HCT116 (cell line): ENCODE measurements at regions not wholly inside any gene's neighbourhood (a gene's known extent, or its start where the extent isn't known, plus 50 kb on each side); places are given as distances from the start of the nearest gene placed in this dataset.

Experiments
- ATAC-seq: fragments of 200-7000 bp; cut with Tn5 transposase; 2 replicates; pipeline ENCODE4 v1.9.1; 2020; ENCODE audit warnings: mild to moderate bottlenecking, moderate library complexity
- BruUV-seq: library from RNA; stranded (reverse); fragments of 400-500 nt; replicated peaks from 2 replicates; lab custom pipeline; 2021; lab: Mats Ljungman, UMichigan
- CTCF ChIA-PET: fragments of 300-600 bp; sonication (Branson Sonifier 250); formaldehyde crosslinking; loops from one replicate; lab custom pipeline; 2021; ENCODE audit warnings: antibody characterized with exemption; lab: Charles Lee
- POLR2A ChIA-PET: fragments of 300-600, 350-600 bp; sonication (Branson Sonifier 250); formaldehyde crosslinking; loops from one replicate; lab custom pipeline; 2021; ENCODE audit warnings: antibody characterized with exemption; lab: Charles Lee
- RAD21 ChIA-PET, 2 experiments: fragments of 300-600 bp; sonication (Branson Sonifier 250); formaldehyde crosslinking; loops; one replicate each; lab custom pipeline; 2023; ENCODE audit warnings: low total read pairs in 2 of 2; ENCODE audit not compliant: uncharacterized antibody in 2 of 2, unreplicated experiment in 2 of 2, low non-redundant PET in 1 of 2; lab: Charles Lee
- DNase-seq: peaks from one replicate; pipeline ENCODE4 v3.0.0-alpha.2; 2010; ENCODE audit warnings: low read depth, low spot score
- H2AFZ ChIP-seq: fragments of 200-600 bp; shearing (Covaris generic), sonication (generic); 2 replicates; pipeline ENCODE4 v1.6.1; 2017; ENCODE audit warnings: low read depth, mixed run types, mixed read lengths, antibody characterized with exemption, low read length; ENCODE audit not compliant: poor library complexity, severe bottlenecking
- H3K27ac ChIP-seq: 2 replicates; pipeline ENCODE4 v1.5.1; 2012; ENCODE audit warnings: low read depth, low read length
- H3K27me3 ChIP-seq: fragments of 200-600 bp; sonication (generic); 2 replicates; pipeline ENCODE4 v1.6.1; 2016; ENCODE audit warnings: mixed run types, low read length, mixed read lengths; ENCODE audit not compliant: insufficient read depth
- H3K36me3 ChIP-seq, 2 experiments: fragments of 200-500 bp in 1 of 2; fragments of 200-600 bp in 1 of 2; sonication (Bioruptor generic) in 1 of 2; sonication (generic) in 1 of 2; 2 replicates each; pipeline versions ENCODE4 v1.5.1 to v1.6.1; 2014 to 2016; ENCODE audit warnings: low read length in 2 of 2, inconsistent platforms in 1 of 2, mixed read lengths in 1 of 2, mixed run types in 1 of 2; ENCODE audit not compliant: insufficient read depth in 2 of 2, control insufficient read depth in 1 of 2
- H3K4me1 ChIP-seq, 2 experiments: fragments of 200-600 bp in 1 of 2; sonication (generic) in 1 of 2; 2 replicates each; pipeline versions ENCODE4 v1.5.1 to v1.6.1; 2012 to 2017; ENCODE audit warnings: low read length in 2 of 2, inconsistent platforms in 1 of 2, mild to moderate bottlenecking in 1 of 2, mixed read lengths in 1 of 2, mixed run types in 1 of 2, moderate library complexity in 1 of 2; ENCODE audit not compliant: insufficient read depth in 2 of 2, control insufficient read depth in 1 of 2
- H3K4me2 ChIP-seq: fragments of 200-600 bp; sonication (generic); 2 replicates; pipeline ENCODE4 v1.6.1; 2017; ENCODE audit warnings: mixed run types, low read length, mixed read lengths
- H3K4me3 ChIP-seq, 2 experiments: fragments of 200-600 bp in 1 of 2; sonication (generic) in 1 of 2; replicated peaks in 1 of 2; 2 replicates each; pipeline ENCODE4 v1.5.1; 2011 to 2016; ENCODE audit warnings: low read length in 2 of 2, control low read depth in 1 of 2, low read depth in 1 of 2, mild to moderate bottlenecking in 1 of 2, mixed read lengths in 1 of 2, mixed run types in 1 of 2
- H3K79me2 ChIP-seq: fragments of 200-600 bp; sonication (generic); 2 replicates; pipeline ENCODE4 v1.6.1; 2017; ENCODE audit warnings: mild to moderate bottlenecking, mixed run types, low read length, moderate library complexity, mixed read lengths; ENCODE audit not compliant: insufficient read depth
- H3K9ac ChIP-seq: fragments of 200-600 bp; sonication (generic); 2 replicates; pipeline ENCODE4 v1.6.1; 2016; ENCODE audit warnings: low read length, mixed read lengths
- H3K9me2 ChIP-seq: fragments of 200-600 bp; sonication (generic), shearing (Covaris generic); 2 replicates; pipeline ENCODE4 v1.6.1; 2017; ENCODE audit warnings: mixed run types, mild to moderate bottlenecking, moderate library complexity; ENCODE audit not compliant: insufficient read depth
- H3K9me3 ChIP-seq, 2 experiments: fragments of 200-500 bp in 1 of 2; fragments of 200-600 bp in 1 of 2; sonication (Bioruptor generic) in 1 of 2; sonication (generic) in 1 of 2; 2 replicates each; pipeline ENCODE4 v1.6.1; 2014 to 2017; ENCODE audit warnings: low read length in 2 of 2, mixed read lengths in 2 of 2, inconsistent platforms in 1 of 2, low read depth in 1 of 2, mild to moderate bottlenecking in 1 of 2, mixed run types in 1 of 2, moderate library complexity in 1 of 2; ENCODE audit not compliant: control insufficient read depth in 1 of 2, insufficient read depth in 1 of 2
- H4K20me1 ChIP-seq: fragments of 200-600 bp; sonication (generic), shearing (Covaris generic); 2 replicates; pipeline ENCODE4 v1.6.1; 2017; ENCODE audit warnings: mixed run types, mild to moderate bottlenecking, moderate library complexity; ENCODE audit not compliant: insufficient read depth
- CTCF ChIP-seq, 3 experiments: fragments of 200-600 bp in 1 of 3; sonication (generic) in 1 of 3; IDR thresholded peaks in 2 of 3; conservative IDR thresholded peaks in 1 of 3; 2 replicates each; pipeline ENCODE4 v1.5.1; 2012 to 2017; ENCODE audit warnings: low read depth in 2 of 3, low read length in 2 of 3, antibody characterized with exemption in 1 of 3, borderline replicate concordance in 1 of 3, control low read depth in 1 of 3, mild to moderate bottlenecking in 1 of 3, mixed read lengths in 1 of 3, mixed run types in 1 of 3, moderate library complexity in 1 of 3; ENCODE audit not compliant: insufficient read depth in 1 of 3
- FOSL1 ChIP-seq: IDR thresholded peaks from 2 replicates; pipeline ENCODE4 v1.6.1; 2012; ENCODE audit warnings: low read depth
- TCF7L2 ChIP-seq: IDR thresholded peaks from 2 replicates; pipeline ENCODE4 v1.7.0; 2011; ENCODE audit warnings: borderline replicate concordance, inconsistent platforms; ENCODE audit not compliant: insufficient read depth, insufficient read length; ENCODE audit errors: extremely low read depth
- YY1 ChIP-seq: IDR thresholded peaks from 2 replicates; pipeline ENCODE4 v1.6.1; 2011; ENCODE audit warnings: low read length, low read depth, moderate library complexity, mild to moderate bottlenecking; ENCODE audit not compliant: insufficient replicate concordance; ENCODE audit errors: extremely low read depth
- intact Hi-C: fragments of 100-400 bp; cut with micrococcal nuclease; formaldehyde crosslinking; loops from 2 replicates; pipeline ENCODE4 v1.10.0; 2022

- no peaks in the 10 kb centered on the region for H3K9me3 ChIP-seq
- TF ChIP-seq YY1, result no peak
- TF ChIP-seq TCF7L2, result no peak
- DNase-seq (no peak), ATAC-seq (no peak)
- H3K4me2 ChIP-seq, result no peak overlapping the region
- no peaks in the 10 kb centered on the region for H3K79me2 ChIP-seq
- no peaks in the 10 kb centered on the region for H3K27me3 ChIP-seq
- H3K36me3 ChIP-seq, result no peaks in the 10 kb centered on the region
- H3K9me2 ChIP-seq, result no peaks in the 10 kb centered on the region
- no peaks in the 10 kb centered on the region for H4K20me1 ChIP-seq
- ChIA-PET POLR2A (no interaction called here), CTCF (no interaction called here), RAD21 (no interaction called here)
- intact Hi-C loops, result no loop called here
- H3K9ac ChIP-seq, result no peak overlapping the region
- no peak overlapping the region for H3K4me3 ChIP-seq
- no TSS peak for BruUV-seq
- no peak overlapping the region for H3K27ac ChIP-seq
- no peak overlapping the region for H2AFZ ChIP-seq
- no peaks in the 10 kb centered on the region for H3K4me1 ChIP-seq
Measured at GRCh38 chr7:35512716-35513115, 182.2 kb downstream of the HERPUD2 start.

GRCh38 chr7:35508623-35509400 is 186.1 kb downstream of the HERPUD2 start:
- Histone ChIP-seq H3K4me2 (no peak overlapping the region), H3K4me3 (no peak overlapping the region), H2AFZ (peak overlapping the region; percentile 71), H3K27ac (no peak overlapping the region), H4K20me1 (no peaks in the 10 kb centered on the region), H3K9me2 (no peaks in the 10 kb centered on the region), H3K79me2 (no peaks in the 10 kb centered on the region), H3K4me1 (no peaks in the 10 kb centered on the region), H3K9ac (no peak overlapping the region), H3K27me3 (no peaks in the 10 kb centered on the region), H3K9me3 (no peaks in the 10 kb centered on the region), H3K36me3 (no peaks in the 10 kb centered on the region)
- intact Hi-C loops, result no loop called here
- peak; percentile 15 to 28 (median 24); a peak in 3 of 6 replicates for TF ChIP-seq CTCF (IDR thresholded peaks at IDR 0.05 in 2 of 3, conservative IDR thresholded peaks at IDR 0.05 in 1 of 3; ENCODE audit: borderline replicate concordance in 1 of 3, insufficient read depth in 1 of 3, low read depth in 2 of 3, low read length in 2 of 3)
- TF ChIP-seq FOSL1, result no peak
- POLR2A ChIA-PET, result no interaction called here
- RAD21 ChIA-PET, result no interaction called here
- CTCF ChIA-PET, result interaction anchor here (0.9 to 1.3 kb wide), 3 partner anchors 11 to 84 kb away, joined by 3 to 8 read pairs (median 3); no protein-coding TSS in a partner anchor
- no TSS peak for BruUV-seq
- ATAC-seq (peak; percentile 91), DNase-seq (no peak)
